ENCODE measurements at regions not wholly inside any gene's neighbourhood (a gene's known extent, or its start where the extent isn't known, plus 50 kb on each side); places are given as distances from the start of the nearest gene placed in this dataset.

DNA sequence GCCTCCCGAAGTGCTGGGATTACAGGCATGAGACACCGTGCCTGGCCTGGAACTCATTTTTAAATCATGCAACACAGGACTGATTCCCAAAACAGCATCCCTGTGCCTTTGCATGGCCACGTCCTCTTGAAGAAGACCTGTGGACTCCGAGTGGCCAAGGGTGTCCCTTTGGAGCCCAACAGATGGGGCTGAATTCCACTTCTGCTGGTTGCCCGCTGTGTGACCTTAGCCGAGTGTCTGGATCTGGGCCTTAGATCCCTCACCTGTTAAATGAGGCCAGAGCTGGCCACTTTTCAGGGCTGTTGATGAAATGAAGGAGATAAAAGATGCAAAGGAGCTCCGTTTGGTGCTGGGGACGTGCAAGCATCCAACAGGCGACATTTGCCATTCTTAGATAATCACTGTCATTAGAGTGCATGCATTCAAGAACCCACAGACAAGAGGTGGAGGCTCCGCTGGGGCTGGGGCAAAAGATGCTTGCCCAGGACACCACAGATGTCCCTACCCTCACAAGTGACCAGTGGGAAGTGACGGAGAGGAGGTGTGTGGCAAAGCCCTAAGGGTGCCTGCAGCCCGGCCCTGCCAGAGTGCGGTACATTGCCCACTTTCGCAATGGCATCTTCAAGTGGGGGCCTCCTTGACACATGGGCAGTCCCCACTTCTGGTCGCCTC, 354.1 kb upstream of the TNRC6C start:
- H3K27ac ChIP-seq: no peak overlapping the region
- TF ChIP-seq, protein P1, sequence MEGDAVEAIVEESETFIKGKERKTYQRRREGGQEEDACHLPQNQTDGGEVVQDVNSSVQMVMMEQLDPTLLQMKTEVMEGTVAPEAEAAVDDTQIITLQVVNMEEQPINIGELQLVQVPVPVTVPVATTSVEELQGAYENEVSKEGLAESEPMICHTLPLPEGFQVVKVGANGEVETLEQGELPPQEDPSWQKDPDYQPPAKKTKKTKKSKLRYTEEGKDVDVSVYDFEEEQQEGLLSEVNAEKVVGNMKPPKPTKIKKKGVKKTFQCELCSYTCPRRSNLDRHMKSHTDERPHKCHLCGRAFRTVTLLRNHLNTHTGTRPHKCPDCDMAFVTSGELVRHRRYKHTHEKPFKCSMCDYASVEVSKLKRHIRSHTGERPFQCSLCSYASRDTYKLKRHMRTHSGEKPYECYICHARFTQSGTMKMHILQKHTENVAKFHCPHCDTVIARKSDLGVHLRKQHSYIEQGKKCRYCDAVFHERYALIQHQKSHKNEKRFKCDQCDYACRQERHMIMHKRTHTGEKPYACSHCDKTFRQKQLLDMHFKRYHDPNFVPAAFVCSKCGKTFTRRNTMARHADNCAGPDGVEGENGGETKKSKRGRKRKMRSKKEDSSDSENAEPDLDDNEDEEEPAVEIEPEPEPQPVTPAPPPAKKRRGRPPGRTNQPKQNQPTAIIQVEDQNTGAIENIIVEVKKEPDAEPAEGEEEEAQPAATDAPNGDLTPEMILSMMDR (IDR thresholded peaks at IDR 0.05): no peak
- no peak for TF ChIP-seq POLR2A (IDR thresholded peaks at IDR 0.05)
- no peak for TF ChIP-seq EP300 (IDR thresholded peaks at IDR 0.05)
- H3K36me3 ChIP-seq: no peaks in the 10 kb centered on the region
- H3K9me3 ChIP-seq: no peaks in the 10 kb centered on the region
- WGBS, 3 donors: 93% methylated on average over 15 of the region's 15 CpGs
- no peaks in the 10 kb centered on the region for H3K4me1 ChIP-seq (ENCODE audit: insufficient read depth)
- intact Hi-C loops (cut with DNase I): no loop called here
- no peak for DNase-seq
- no peak overlapping the region for H3K4me3 ChIP-seq
- H3K27me3 ChIP-seq: no peaks in the 10 kb centered on the region

GRCh38 chr17:77604973-77605313, 353.6 kb upstream of the TNRC6C start:
- intact Hi-C loops (cut with DNase I): no loop called here
- WGBS, 3 donors: 87 to 91% (median 91%) methylated on average over 3 of the region's 3 CpGs
- H3K27me3 ChIP-seq: no peaks in the 10 kb centered on the region

DNA sequence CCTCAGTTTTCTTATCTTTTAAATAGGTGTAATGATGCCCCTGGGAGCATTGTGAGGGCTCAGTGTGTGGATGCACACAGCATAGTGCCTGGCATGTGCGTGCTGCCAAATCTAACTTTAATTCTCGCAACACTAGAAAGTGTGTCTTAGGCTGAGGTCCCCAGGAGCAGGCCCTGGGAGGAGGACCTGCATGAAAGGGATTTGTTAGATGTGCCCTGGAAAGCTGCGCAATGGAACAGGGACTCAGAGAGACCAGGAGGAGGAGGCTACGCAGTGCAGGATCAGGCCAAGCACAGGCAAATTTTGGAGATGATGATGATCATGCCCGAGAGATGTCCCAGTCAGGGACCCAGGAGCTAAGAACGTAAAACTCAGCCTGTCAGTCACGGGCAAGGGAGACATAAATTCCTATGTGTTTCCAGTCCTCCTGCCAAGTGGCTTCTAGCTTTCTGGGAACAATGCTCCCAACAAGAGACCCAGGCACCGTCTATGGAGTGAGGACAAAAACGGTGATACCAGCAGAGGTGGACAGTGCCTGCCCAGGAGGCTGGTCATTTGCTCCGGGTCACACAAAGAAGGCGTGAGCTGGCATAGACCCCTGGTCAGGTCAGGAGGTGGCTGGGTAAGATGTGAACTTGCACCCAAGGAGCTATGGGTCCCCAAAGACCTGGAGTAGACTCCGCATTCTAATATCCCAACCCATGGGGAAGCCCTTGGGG, 352.2 kb upstream of the TNRC6C start:
- intact Hi-C loops (cut with DNase I): no loop called here
- Histone ChIP-seq H3K27me3 (no peaks in the 10 kb centered on the region), H3K4me3 (no peak overlapping the region), H3K27ac (no peak overlapping the region), H3K9me3 (no peaks in the 10 kb centered on the region), H3K36me3 (no peaks in the 10 kb centered on the region), H3K4me1 (ENCODE audit: insufficient read depth) (no peaks in the 10 kb centered on the region)
- no peak for DNase-seq
- 86 to 92% (median 87%) methylated on average over 12 of the region's 12 CpGs for WGBS, 3 donors
- TF ChIP-seq, protein P1 (IDR thresholded peaks at IDR 0.05): no peak
- TF ChIP-seq EP300 (IDR thresholded peaks at IDR 0.05): no peak
- no peak for TF ChIP-seq POLR2A (IDR thresholded peaks at IDR 0.05)

More at GRCh38 chr17:77604973-77605313, 353.6 kb upstream of the TNRC6C start:
- TF ChIP-seq, protein P1 (IDR thresholded peaks at IDR 0.05): no peak
- TF ChIP-seq POLR2A (IDR thresholded peaks at IDR 0.05) (no peak), EP300 (IDR thresholded peaks at IDR 0.05) (no peak)
- DNase-seq: no peak
- Histone ChIP-seq H3K36me3 (no peaks in the 10 kb centered on the region), H3K4me3 (no peak overlapping the region), H3K9me3 (no peaks in the 10 kb centered on the region), H3K27ac (no peak overlapping the region), H3K4me1 (ENCODE audit: insufficient read depth) (no peaks in the 10 kb centered on the region)

GRCh38 chr17:77606865-77607210, 351.7 kb upstream of the TNRC6C start:
- Histone ChIP-seq H3K27ac (no peak overlapping the region), H3K4me1 (ENCODE audit: insufficient read depth) (no peaks in the 10 kb centered on the region)

More at GRCh38 chr17:77606865-77607210, 351.7 kb upstream of the TNRC6C start:
- no peak for TF ChIP-seq POLR2A (IDR thresholded peaks at IDR 0.05)
- TF ChIP-seq, protein P1 (IDR thresholded peaks at IDR 0.05): no peak
- TF ChIP-seq EP300 (IDR thresholded peaks at IDR 0.05): no peak
- no peak overlapping the region for H3K4me3 ChIP-seq
- WGBS, 3 donors: 67 to 88% (median 70%) methylated on average over 6 of the region's 6 CpGs
- no peak for DNase-seq
- intact Hi-C loops (cut with DNase I): no loop called here
- no peaks in the 10 kb centered on the region for H3K27me3 ChIP-seq
- no peaks in the 10 kb centered on the region for H3K36me3 ChIP-seq
- H3K9me3 ChIP-seq: no peaks in the 10 kb centered on the region
